K562 (cell line): ENCODE measurements at regions not wholly inside any gene's neighbourhood (a gene's known extent, or its start where the extent isn't known, plus 50 kb on each side); places are given as distances from the start of the nearest gene placed in this dataset.

Experiments
- ATAC-seq: fragments of 200-7000 bp; cut with Tn5 transposase; 3 replicates; pipeline ENCODE4 v1.9.1; 2020; ENCODE audit warnings: moderate library complexity
- BruUV-seq: library from RNA; stranded (reverse); fragments of 400-500 nt; replicated peaks from 2 replicates; lab custom pipeline; 2021; lab: Mats Ljungman, UMichigan
- CTCF ChIA-PET: fragments of 300-600 bp; formaldehyde crosslinking; extraction: SDS; loops from one replicate; lab custom pipeline; 2021; ENCODE audit warnings: low intra/inter-chr PET ratio; lab: Yijun Ruan, JAX
- POLR2A ChIA-PET: fragments of 300-600, 350-650 bp; sonication (Branson Sonifier 250); formaldehyde crosslinking; extraction: SDS; loops from one replicate; lab custom pipeline; 2021; ENCODE audit warnings: antibody characterized with exemption, inconsistent platforms; lab: Yijun Ruan, JAX
- DNase-seq, 4 experiments: peaks; one replicate each; pipeline versions ENCODE4 v3.0.0 to v3.0.0-alpha.2; 2011 to 2018; ENCODE audit warnings: low spot score in 3 of 4, mixed read lengths in 3 of 4; ENCODE audit errors: extremely low read depth in 1 of 4
- FAIRE-seq: peaks from 2 replicates; lab custom pipeline; 2011; peaks lifted over from hg19 to GRCh38; lab: Jason Lieb, UNC
- H2AFZ ChIP-seq: 2 replicates; pipeline ENCODE4 v1.6.0; 2011; ENCODE audit warnings: low read depth, low read length, control low read depth, inconsistent platforms
- H3K27ac ChIP-seq: fragments of 200-600 bp; 3 replicates; pipeline ENCODE4 v1.8.0; 2011; ENCODE audit warnings: low read depth, mild to moderate bottlenecking, control low read depth, inconsistent platforms, low read length, moderate library complexity, mixed read lengths; ENCODE audit errors: extremely low read depth
- H3K27me3 ChIP-seq, 2 experiments: fragments of 300-600 bp in 1 of 2; 2 replicates in 1 of 2; 3 replicates in 1 of 2; pipeline versions ENCODE4 v1.6.0 to v1.8.0; 2011; ENCODE audit warnings: inconsistent platforms in 2 of 2, low read length in 2 of 2, mild to moderate bottlenecking in 1 of 2, mixed read lengths in 1 of 2, moderate library complexity in 1 of 2; ENCODE audit not compliant: control insufficient read depth in 2 of 2, insufficient read depth in 2 of 2
- H3K36me3 ChIP-seq: fragments of 300-600 bp; 3 replicates; pipeline ENCODE4 v1.8.0; 2011; ENCODE audit warnings: mild to moderate bottlenecking, low read length, inconsistent platforms; ENCODE audit not compliant: control insufficient read depth, insufficient read depth
- H3K4me1 ChIP-seq, 2 experiments: fragments of 200-600 bp in 1 of 2; replicated peaks in 1 of 2; 2 replicates in 1 of 2; 3 replicates in 1 of 2; pipeline versions ENCODE4 v1.5.1 to v1.8.0; 2011; ENCODE audit warnings: inconsistent platforms in 2 of 2, low read length in 2 of 2, mild to moderate bottlenecking in 1 of 2, mixed read lengths in 1 of 2, moderate library complexity in 1 of 2; ENCODE audit not compliant: control insufficient read depth in 2 of 2, insufficient read depth in 2 of 2
- H3K4me2 ChIP-seq: 2 replicates; pipeline ENCODE4 v1.6.1; 2011; ENCODE audit warnings: low read length, control low read depth, inconsistent platforms, mixed read lengths; ENCODE audit not compliant: insufficient read depth
- H3K4me3 ChIP-seq: fragments of 200-600 bp; sonication (generic), shearing (Covaris generic); 2 replicates; pipeline ENCODE4 v1.5.1; 2016; ENCODE audit warnings: control low read depth, inconsistent platforms
- H3K79me2 ChIP-seq: fragments of 200-600 bp; 3 replicates; pipeline ENCODE4 v1.8.0; 2011; ENCODE audit warnings: low read length, inconsistent platforms; ENCODE audit not compliant: control insufficient read depth, insufficient read depth
- H3K9ac ChIP-seq, 2 experiments: 2 replicates each; pipeline versions ENCODE4 v1.6.0 to v1.6.1; 2011; ENCODE audit warnings: low read depth in 2 of 2, low read length in 2 of 2, control low read depth in 1 of 2, inconsistent platforms in 1 of 2, mild to moderate bottlenecking in 1 of 2, mixed read lengths in 1 of 2; ENCODE audit not compliant: insufficient read depth in 1 of 2
- H3K9me1 ChIP-seq: one replicate; pipeline ENCODE4 v1.6.0; 2011; ENCODE audit warnings: inconsistent platforms, mild to moderate bottlenecking, low read length, moderate library complexity; ENCODE audit not compliant: control insufficient read depth, insufficient read depth
- H3K9me3 ChIP-seq: replicated peaks from 2 replicates; pipeline ENCODE4 v1.5.1; 2011; ENCODE audit warnings: low read depth, low read length, inconsistent platforms; ENCODE audit not compliant: control insufficient read depth, insufficient read depth
- H4K20me1 ChIP-seq: replicated peaks from 2 replicates; pipeline ENCODE4 v1.6.1; 2011; ENCODE audit warnings: low read length, inconsistent platforms, mixed read lengths; ENCODE audit not compliant: control insufficient read depth, insufficient read depth
- ARID1B ChIP-seq: fragments of 450-650 bp; IDR thresholded peaks from 2 replicates; pipeline ENCODE4 v1.6.1; 2016; ENCODE audit warnings: antibody characterized with exemption, mild to moderate bottlenecking, inconsistent platforms
- GABPA ChIP-seq: fragments of 200-800 bp; sonication (Bioruptor generic); conservative IDR thresholded peaks from 2 replicates; pipeline ENCODE4 v1.6.1; 2016; ENCODE audit warnings: low read depth, missing genetic modification characterization, missing compliant biosample characterization
- RBM39 ChIP-seq: fragments of 200-400 bp; formaldehyde crosslinking; optimal IDR thresholded peaks from 2 replicates; pipeline ENCODE3; 2018; ENCODE audit warnings: low read depth, low read length
- SRF ChIP-seq, 2 experiments: fragments of 250-450, 450-650 bp in 1 of 2; sonication (Bioruptor Pico) in 1 of 2; sonication (generic) in 1 of 2; formaldehyde crosslinking; IDR thresholded peaks; 2 replicates each; pipeline versions ENCODE4 v1.5.0 to v1.5.1; 2020 to 2022; ENCODE audit warnings: mild to moderate bottlenecking in 1 of 2, missing genetic modification reagents in 1 of 2
- U2AF2 ChIP-seq: fragments of 200-400 bp; formaldehyde crosslinking; optimal IDR thresholded peaks from 2 replicates; pipeline ENCODE3; 2017; ENCODE audit warnings: low read depth, mild to moderate bottlenecking, low read length
- ZKSCAN3 ChIP-seq: fragments of 250-450 bp; sonication (Bioruptor Pico); IDR thresholded peaks from 2 replicates; pipeline ENCODE4 v1.4.0; 2020
- ZNF316 ChIP-seq: fragments of 450-650 bp; IDR thresholded peaks from 2 replicates; pipeline ENCODE4 v1.6.1; 2016
- ZNF318 ChIP-seq, 2 experiments: fragments of 450-650 bp; IDR thresholded peaks; 2 replicates each; pipeline ENCODE4 v1.6.1; 2016; ENCODE audit warnings: mild to moderate bottlenecking in 2 of 2, borderline replicate concordance in 1 of 2, low read depth in 1 of 2, moderate library complexity in 1 of 2
- ZNF41 ChIP-seq: fragments of 250-450 bp; sonication (Bioruptor Pico); conservative IDR thresholded peaks from 2 replicates; pipeline ENCODE4 v1.4.0; 2020; ENCODE audit warnings: mild to moderate bottlenecking
- WGBS: fragments of 100-300 bp; shearing (Covaris generic); methylation state at CpG from one replicate; pipeline ENCODE4 v1.1.6; 2016; ENCODE audit warnings: low coverage, mixed read lengths; ENCODE audit not compliant: insufficient coverage; ENCODE audit errors: missing lambda C conversion rate; 5-methylcytosine and 5-hydroxymethylcytosine counted together
- in situ Hi-C: fragments of 300-500 bp; cut with MboI; formaldehyde crosslinking; loops from 4 replicates; pipeline ENCODE4 v1.15.0; 2018; ENCODE audit warnings: inconsistent platforms, mixed read lengths
- intact Hi-C: fragments of 100-400 bp; cut with micrococcal nuclease; formaldehyde crosslinking; loops from 2 replicates; pipeline ENCODE4 v1.14.2; 2022
- TF ChIP-seq, protein P1 (sequence below), 2 experiments: fragments of 150-350 bp in 1 of 2; IDR thresholded peaks; 2 replicates each; pipeline ENCODE4 v1.6.1; 2012 to 2016; ENCODE audit warnings: low read depth in 2 of 2, low read length in 2 of 2, mild to moderate bottlenecking in 1 of 2, moderate library complexity in 1 of 2

- no peak for TF ChIP-seq ZNF318 (IDR thresholded peaks at IDR 0.05; ENCODE audit: borderline replicate concordance in 1 of 2, low read depth in 1 of 2)
These were observed 103.4 kb upstream of the USP47 start (continued) for GRCh38 chr11:11738370-11738769.

DNA sequence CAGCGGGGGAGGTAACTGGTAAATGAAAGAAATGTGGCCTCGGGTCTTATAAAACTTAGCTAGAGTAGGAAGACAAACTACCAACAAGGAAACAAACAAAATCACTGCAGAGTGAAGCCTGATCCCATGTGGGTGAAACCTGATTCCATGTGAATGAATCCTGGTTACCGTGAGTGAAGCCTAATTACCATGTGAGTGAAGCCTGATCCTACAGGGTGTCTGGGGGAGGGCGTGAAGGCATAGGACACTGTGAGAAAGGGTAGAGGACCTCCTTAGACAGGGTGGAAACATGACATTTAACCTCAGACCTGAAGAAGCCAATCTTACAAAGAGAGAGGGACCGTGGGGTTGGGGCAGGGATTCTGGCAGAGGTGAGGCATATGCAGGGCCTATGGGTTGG lies 106.2 kb upstream of the USP47 start:
- no peaks in the 10 kb centered on the region for H4K20me1 ChIP-seq
- H2AFZ ChIP-seq = no peak overlapping the region
- WGBS = 0% methylated on average over 5 of the region's 5 CpGs
- no peak overlapping the region for H3K27ac ChIP-seq
- FAIRE-seq (no peak), DNase-seq (no peak), ATAC-seq (no peak)
- in situ Hi-C loops = no loop called here
- no peaks in the 10 kb centered on the region for H3K9me1 ChIP-seq
- POLR2A ChIA-PET = interaction anchor here (0.6 kb wide), 1 partner anchor 11 kb away, joined by 3 read pairs; no protein-coding TSS in a partner anchor
- no peaks in the 10 kb centered on the region for H3K79me2 ChIP-seq
- peaks cover 5 to 12% of the 10 kb centered on the region in 2 experiments; a peak in 3 of 5 replicates for H3K27me3 ChIP-seq
- BruUV-seq = no TSS peak
- no peaks in the 10 kb centered on the region for H3K9me3 ChIP-seq
- no peaks in the 10 kb centered on the region for H3K36me3 ChIP-seq
- no peak overlapping the region for H3K4me2 ChIP-seq
- intact Hi-C loops = no loop called here
- H3K4me1 ChIP-seq = no peaks in the 10 kb centered on the region
- no peak overlapping the region for H3K4me3 ChIP-seq
- H3K9ac ChIP-seq = no peak overlapping the region
- CTCF ChIA-PET = no interaction called here
- TF ChIP-seq, protein P1, sequence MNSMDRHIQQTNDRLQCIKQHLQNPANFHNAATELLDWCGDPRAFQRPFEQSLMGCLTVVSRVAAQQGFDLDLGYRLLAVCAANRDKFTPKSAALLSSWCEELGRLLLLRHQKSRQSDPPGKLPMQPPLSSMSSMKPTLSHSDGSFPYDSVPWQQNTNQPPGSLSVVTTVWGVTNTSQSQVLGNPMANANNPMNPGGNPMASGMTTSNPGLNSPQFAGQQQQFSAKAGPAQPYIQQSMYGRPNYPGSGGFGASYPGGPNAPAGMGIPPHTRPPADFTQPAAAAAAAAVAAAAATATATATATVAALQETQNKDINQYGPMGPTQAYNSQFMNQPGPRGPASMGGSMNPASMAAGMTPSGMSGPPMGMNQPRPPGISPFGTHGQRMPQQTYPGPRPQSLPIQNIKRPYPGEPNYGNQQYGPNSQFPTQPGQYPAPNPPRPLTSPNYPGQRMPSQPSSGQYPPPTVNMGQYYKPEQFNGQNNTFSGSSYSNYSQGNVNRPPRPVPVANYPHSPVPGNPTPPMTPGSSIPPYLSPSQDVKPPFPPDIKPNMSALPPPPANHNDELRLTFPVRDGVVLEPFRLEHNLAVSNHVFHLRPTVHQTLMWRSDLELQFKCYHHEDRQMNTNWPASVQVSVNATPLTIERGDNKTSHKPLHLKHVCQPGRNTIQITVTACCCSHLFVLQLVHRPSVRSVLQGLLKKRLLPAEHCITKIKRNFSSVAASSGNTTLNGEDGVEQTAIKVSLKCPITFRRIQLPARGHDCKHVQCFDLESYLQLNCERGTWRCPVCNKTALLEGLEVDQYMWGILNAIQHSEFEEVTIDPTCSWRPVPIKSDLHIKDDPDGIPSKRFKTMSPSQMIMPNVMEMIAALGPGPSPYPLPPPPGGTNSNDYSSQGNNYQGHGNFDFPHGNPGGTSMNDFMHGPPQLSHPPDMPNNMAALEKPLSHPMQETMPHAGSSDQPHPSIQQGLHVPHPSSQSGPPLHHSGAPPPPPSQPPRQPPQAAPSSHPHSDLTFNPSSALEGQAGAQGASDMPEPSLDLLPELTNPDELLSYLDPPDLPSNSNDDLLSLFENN (IDR thresholded peaks at IDR 0.05; ENCODE audit: low read depth in 2 of 2, low read length in 2 of 2) = no peak
- TF ChIP-seq ZNF41 (CRISPR knock-in tag) = no peak
- TF ChIP-seq ARID1B = no peak
- no peak for TF ChIP-seq RBM39
- no peak for TF ChIP-seq ZNF316
- no peak for TF ChIP-seq U2AF2
- no peak for TF ChIP-seq ZKSCAN3 (CRISPR knock-in tag)
- TF ChIP-seq GABPA (tag) = no peak
- no peak for TF ChIP-seq SRF (CRISPR knock-in tag; IDR thresholded peaks at IDR 0.05)
